ELF-1 (cell line): ENCODE measurements at regions not wholly inside any gene's neighbourhood (a gene's known extent, or its start where the extent isn't known, plus 50 kb on each side); places are given as distances from the start of the nearest gene placed in this dataset.

Source experiments
- DNase-seq: peaks from one replicate; pipeline ENCODE4 v3.0.0-alpha.2; 2016; ENCODE audit warnings: low read depth, low spot score

DNA sequence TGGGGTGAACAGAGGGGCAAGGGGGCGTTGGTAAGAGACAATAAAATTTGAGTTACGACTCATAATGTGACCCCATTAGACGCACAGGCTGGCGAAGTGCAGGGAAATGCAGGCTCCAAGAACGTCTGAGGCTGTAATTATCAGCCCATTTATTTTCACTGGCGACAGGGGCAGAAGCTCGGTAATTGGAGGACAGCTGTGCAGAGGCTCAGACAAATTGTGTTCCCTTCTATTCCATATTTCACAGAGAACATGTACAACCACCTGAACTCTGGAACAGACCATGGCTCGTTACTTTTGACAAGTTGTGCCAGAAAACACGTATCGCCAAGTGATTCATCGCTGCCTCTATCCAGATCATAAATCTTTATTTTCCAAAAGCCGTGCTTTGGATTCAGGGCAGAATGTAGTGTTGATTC is 137.3 kb upstream of the FRMD4A start:
- DNase-seq, result no peak

DNA sequence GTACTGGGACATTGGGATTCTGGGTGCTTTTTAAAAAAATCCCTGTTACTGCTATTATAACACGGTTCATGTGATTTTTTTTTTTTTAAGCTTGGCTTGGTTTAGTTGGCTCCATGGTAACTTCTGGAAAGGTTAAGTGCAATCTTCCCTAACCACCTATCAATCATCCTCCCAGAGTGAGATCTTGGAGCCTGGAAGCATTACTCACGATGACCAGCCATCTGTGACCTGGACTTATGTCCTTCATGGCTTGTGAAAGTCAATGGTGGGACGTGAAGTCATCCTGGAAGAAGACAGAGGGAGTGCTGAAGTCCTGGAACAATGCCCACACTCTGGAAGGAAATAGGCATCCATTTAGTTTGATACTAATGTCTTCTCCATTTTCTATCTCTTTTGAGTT is 135.5 kb upstream of the FRMD4A start:
- no peak for DNase-seq

- DNase-seq, result no peak
These were observed 129.7 kb upstream of the FRMD4A start for GRCh38 chr10:14460447-14460846.

GRCh38 chr10:14459665-14460064 is 128.9 kb upstream of the FRMD4A start:
- no peak for DNase-seq

GRCh38 chr10:14456870-14457266 is 126.1 kb upstream of the FRMD4A start:
- no peak for DNase-seq

GRCh38 chr10:14456218-14456869 is 125.6 kb upstream of the FRMD4A start:
- DNase-seq, result no peak

DNA sequence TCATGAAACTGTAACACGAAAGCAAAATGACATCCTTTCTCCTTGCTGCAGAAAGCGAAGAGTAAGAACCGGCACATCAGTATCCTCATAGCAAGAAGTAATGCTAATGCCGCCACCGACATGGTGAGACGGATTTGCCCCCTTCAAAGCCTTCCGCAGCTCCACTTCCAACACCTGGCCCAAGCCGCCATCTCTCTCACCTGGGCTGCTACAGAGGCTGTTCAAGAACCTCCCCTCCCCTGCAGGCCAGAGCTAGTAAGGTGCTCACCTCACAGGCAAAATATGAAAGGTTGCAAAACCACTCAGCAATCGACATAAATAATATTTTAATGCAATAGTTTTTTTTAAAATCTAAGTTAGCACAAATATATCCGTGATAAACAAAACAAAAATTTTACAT is 123.9 kb upstream of the FRMD4A start:
- no peak for DNase-seq

DNA sequence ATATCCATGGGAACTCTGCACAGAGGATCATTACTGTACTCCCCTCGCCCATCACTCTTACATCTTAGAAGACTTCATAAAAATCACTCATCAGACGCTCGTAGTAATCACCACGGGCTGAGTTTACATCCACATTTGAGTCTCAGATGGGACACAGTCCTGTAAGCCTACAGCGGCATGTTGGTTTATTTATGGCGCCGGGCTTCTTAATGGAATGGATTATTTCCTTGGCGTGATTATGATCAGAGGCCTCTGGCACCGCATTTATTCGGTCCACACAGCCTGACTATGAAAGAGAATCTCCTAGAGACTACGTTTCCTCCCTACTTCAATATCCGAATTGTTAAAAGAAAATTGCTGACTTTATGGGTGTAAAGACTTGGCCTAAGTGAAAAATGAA is 123.5 kb upstream of the FRMD4A start:
- no peak for DNase-seq

DNA sequence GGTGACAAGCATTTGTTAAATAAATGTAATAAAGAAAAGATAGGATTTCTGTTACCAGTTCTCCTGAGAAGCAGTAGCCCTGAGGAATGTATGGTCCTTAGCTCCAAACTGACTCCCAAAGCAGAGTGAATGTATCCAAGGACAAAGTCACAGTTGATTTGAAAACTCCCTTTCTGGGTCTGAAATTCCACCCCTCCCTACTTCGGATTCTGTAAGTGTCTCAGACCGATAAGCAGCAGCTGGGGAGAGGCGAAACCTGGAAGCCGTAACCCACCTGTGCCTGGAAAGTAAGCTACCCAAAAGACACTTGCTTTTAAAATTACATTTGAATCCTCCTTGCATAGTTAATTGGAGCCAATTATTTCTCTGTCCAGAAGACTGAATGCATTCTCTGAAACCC is 122.9 kb upstream of the FRMD4A start:
- DNase-seq, result no peak

DNA sequence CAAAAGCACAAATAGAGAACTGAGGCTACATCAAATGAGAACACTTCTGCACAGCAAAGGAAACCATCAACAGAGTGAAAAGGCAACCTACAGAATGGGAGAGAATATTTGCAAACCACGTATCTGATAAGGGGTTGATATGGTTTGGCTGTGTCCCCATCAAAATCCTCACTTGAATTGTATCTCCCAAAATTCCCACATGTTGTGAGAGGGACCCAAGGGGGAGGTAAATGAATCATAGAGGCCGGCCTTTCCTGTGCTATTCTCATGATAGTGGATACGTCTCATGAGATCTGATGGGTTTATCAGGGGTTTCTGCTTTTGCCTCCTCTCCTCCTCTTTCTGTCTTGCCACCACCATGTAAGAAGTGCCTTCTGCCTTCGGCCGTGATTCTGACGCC is 120.6 kb upstream of the FRMD4A start:
- no peak for DNase-seq

GRCh38 chr10:14450041-14450491 is 119.3 kb upstream of the FRMD4A start:
- no peak for DNase-seq

DNA sequence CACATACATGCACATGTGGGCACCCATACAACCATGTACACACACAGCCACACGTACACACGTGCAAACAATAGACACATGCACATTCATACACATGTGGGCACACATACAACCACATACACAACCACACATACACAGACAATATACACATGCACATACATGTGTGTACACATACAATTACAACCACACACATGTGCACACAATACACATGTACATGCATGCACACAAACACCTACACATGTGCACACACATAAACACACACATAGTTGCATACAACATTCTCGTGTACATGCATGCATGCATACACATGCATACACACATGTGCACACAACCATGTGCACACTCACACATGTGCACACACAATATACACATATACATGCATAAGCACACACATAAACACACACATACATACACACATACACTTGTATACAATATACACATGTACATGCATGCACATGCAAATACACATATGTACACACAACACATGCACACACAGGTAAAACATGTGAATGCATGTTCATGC is 118.6 kb upstream of the FRMD4A start:
- no peak for DNase-seq

- no peak for DNase-seq
These were observed 117.7 kb upstream of the FRMD4A start for GRCh38 chr10:14448197-14448990.

GRCh38 chr10:14447094-14447839 is 116.5 kb upstream of the FRMD4A start:
- no peak for DNase-seq

DNA sequence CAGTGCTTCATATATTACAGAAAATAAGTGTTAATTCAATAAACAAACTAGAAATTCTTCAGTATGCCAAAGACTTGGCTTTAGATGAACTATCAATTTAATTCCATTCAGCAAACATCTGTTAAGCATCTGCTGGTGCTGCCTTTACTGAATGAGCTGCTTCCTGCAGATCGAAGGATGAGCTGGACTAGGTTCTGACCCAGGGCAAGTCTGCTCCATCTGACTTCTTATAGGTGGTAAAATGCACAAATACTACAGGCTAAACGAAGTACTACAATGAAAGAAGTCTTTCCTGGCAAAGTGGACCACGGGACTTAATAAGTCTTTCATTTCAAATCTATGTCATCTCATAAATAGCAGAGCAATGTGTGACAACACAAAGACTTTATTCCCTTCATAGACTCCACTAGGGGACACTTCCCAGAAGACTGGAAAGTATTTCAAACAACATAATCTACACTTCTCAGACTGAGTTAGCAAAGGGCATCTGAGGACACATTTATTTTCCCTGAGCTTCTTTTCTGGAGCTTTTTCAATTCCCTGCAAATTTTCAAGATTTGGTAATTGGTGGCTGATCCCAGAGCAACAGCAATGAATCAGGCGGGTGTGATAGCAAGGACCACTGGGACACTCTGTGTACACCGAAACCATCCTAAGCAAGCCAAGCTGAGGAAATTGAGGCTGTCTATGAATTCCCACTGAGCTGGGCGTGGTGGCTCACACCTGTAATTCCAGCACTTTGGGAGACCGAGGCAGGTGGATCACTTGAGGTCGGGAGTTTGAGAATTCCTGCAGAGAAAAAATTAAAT is 108.9 kb upstream of the FRMD4A start:
- DNase-seq, result no peak

- DNase-seq, result no peak
These were observed 107.9 kb upstream of the FRMD4A start for GRCh38 chr10:14438576-14438975.

GRCh38 chr10:14438057-14438456 is 107.3 kb upstream of the FRMD4A start:
- no peak for DNase-seq

- DNase-seq, result no peak
These were observed 105.4 kb upstream of the FRMD4A start for GRCh38 chr10:14435976-14436632.

DNA sequence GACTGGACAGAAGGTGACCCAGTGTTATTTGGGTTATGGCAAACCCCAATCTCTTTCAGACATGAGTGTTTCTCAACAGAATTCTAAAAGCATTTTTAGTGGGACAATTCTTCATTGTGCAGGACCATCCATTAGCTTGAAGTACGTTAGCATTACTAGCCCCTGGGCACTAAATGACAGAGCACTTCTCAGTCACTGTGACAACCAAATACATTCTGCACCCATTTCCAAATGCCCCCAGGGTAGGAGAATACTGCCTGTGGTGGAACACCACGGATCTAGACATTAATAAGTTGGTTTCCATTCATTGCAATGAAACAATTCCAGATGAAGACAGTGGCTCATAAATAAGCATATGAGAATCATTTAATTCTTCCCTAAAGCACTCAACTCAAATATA is 102.4 kb upstream of the FRMD4A start:
- DNase-seq, result no peak

DNA sequence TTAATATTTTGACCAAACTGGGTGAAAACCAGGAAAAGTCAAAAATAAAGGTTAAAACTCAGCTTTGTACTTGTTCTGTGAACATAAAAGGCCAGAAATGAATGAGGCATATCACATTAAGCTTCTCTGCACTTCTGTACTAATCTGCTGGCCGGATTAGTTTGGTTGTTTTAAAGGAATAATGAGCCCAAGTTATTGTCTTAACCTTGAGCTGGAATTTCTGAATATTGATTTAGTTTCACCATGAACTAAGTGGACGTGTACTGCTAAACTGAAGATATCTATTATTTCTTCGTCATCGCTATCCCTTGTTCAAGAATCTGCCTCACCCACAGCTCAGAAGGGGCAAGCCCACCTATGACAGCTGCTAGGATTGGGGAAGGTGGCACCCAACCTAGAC is 101.1 kb upstream of the FRMD4A start:
- DNase-seq, result no peak
